Activated T-helper 17 cell treated with anti-CD3 and anti-CD28 coated beads, Interleukin-2, amount 50 U/mL, for 72 hours (primary cell): ENCODE measurements at regions not wholly inside any gene's neighbourhood (a gene's known extent, or its start where the extent isn't known, plus 50 kb on each side); places are given as distances from the start of the nearest gene placed in this dataset.
"Not testable (repeated sequence)": the region's sequence is repeated elsewhere in the genome, so short reads cannot be mapped to it uniquely, and the experiment has no call there.

Experiments used
- ATAC-seq: fragments of 150-1000 bp; cut with Tn5 transposase; replicated peaks from 2 replicates; pipeline ENCODE4 v1.10.0; 2021; ENCODE audit warnings: mild to moderate bottlenecking, moderate library complexity
- H3K27ac Mint-ChIP-seq: one replicate; pipeline ENCODE4 v1.8.0; 2022; ENCODE audit warnings: mixed read lengths
- H3K27me3 Mint-ChIP-seq: one replicate; pipeline ENCODE4 v1.8.0; 2022; ENCODE audit warnings: mixed read lengths
- H3K36me3 Mint-ChIP-seq: one replicate; pipeline ENCODE4 v1.8.0; 2022; ENCODE audit warnings: low read depth, mild to moderate bottlenecking, mixed read lengths
- H3K4me1 Mint-ChIP-seq: one replicate; pipeline ENCODE4 v1.8.0; 2022; ENCODE audit warnings: mixed read lengths
- H3K4me3 Mint-ChIP-seq: one replicate; pipeline ENCODE4 v1.8.0; 2022; ENCODE audit warnings: mild to moderate bottlenecking, mixed read lengths
- H3K9me3 Mint-ChIP-seq: one replicate; pipeline ENCODE4 v1.8.0; 2022; ENCODE audit warnings: mixed read lengths

DNA sequence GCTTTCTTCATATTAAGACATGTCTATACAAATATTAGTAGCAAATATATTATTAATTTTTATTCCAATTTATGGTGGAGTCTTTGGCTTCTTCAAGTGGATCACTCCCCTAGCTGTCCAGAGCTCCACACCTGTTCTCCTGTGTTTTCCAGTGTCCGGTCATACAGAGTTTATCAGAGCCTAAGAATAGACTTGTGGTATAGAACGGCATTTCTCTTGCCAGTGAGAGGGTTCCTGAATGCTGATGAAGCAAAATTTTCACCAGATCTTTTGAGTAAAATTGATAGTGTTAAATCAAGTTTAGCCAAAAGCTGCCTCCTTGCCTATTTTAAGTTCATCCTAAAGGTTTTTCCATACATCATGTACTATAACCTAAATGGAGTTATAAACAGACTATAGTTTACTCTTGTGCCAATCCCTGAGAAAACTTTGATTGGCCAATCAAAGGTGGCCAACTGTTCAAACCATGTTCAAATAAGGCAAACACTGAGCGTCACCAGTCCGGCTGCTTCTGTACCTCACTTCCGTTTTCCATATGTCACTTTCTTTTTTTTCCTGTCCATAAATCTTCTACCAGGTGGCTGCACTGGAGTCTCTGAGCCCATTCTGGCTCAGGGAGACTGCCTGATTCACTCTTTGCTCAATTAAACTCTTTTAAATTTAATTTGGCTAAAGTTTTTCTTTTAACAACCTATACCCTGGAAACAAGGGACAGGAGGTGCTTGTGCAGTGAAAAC, 422.7 kb upstream of the FRG2C start:
- H3K27ac Mint-ChIP-seq, H3K4me1 Mint-ChIP-seq, H3K9me3 Mint-ChIP-seq, ATAC-seq, H3K36me3 Mint-ChIP-seq, H3K4me3 Mint-ChIP-seq: not testable (repeated sequence)
- H3K27me3 Mint-ChIP-seq, result peaks cover 11% of the 10 kb centered on the region

DNA sequence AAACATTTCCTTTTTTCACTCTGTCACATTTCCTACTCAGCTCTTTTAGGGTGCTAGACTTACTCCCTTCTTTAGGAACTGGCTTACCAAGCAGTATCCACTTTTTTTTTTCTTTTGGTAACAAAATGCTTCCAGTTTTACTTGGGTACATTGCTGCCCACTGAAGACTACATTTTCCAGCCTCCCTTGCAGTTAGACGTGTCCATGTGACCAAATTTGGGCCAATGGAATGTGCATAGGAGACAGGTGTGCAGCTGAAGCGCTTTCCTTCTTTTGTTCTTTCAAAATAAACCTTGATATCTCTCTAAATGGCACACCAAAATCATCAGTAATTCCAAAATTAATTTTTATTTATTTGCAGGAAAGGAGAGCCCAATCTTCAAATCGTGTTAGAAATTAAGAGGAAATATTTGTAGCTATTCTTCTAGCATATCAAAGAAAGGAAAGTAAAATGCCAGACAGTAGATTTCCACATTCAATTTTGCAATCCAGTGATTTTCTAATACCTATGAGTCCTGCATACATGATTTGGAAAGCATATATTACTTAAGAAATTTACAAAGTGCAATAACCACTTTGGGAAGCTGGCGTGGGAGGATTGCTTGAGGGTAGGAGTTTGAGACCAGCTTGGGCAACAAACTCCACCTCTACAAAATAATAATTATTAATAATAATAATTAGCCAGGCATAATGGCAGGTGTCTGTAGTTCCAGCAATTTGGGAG, 422.0 kb upstream of the FRG2C start:
- Mint-ChIP-seq H3K27ac (no peak overlapping the region), H3K4me1 (no peaks in the 10 kb centered on the region), H3K36me3 (no peaks in the 10 kb centered on the region), H3K9me3 (no peaks in the 10 kb centered on the region), H3K4me3 (no peak overlapping the region), H3K27me3 (peaks cover 8% of the 10 kb centered on the region)
- ATAC-seq, result no peak

GRCh38 chr3:75248974-75249373, 415.2 kb upstream of the FRG2C start:
- H3K27me3 Mint-ChIP-seq, result no peaks in the 10 kb centered on the region
- no peak overlapping the region for H3K4me3 Mint-ChIP-seq
- no peaks in the 10 kb centered on the region for H3K9me3 Mint-ChIP-seq
- no peak overlapping the region for H3K27ac Mint-ChIP-seq
- H3K4me1 Mint-ChIP-seq, result peaks cover 4% of the 10 kb centered on the region
- ATAC-seq, result no peak
- no peaks in the 10 kb centered on the region for H3K36me3 Mint-ChIP-seq

GRCh38 chr3:75254685-75255084, 409.4 kb upstream of the FRG2C start:
- H3K36me3 Mint-ChIP-seq, result no peaks in the 10 kb centered on the region
- H3K9me3 Mint-ChIP-seq, result no peaks in the 10 kb centered on the region
- no peak overlapping the region for H3K4me3 Mint-ChIP-seq
- ATAC-seq, result no peak
- H3K27me3 Mint-ChIP-seq, result peaks cover 5% of the 10 kb centered on the region
- no peak overlapping the region for H3K27ac Mint-ChIP-seq
- H3K4me1 Mint-ChIP-seq, result no peaks in the 10 kb centered on the region

DNA sequence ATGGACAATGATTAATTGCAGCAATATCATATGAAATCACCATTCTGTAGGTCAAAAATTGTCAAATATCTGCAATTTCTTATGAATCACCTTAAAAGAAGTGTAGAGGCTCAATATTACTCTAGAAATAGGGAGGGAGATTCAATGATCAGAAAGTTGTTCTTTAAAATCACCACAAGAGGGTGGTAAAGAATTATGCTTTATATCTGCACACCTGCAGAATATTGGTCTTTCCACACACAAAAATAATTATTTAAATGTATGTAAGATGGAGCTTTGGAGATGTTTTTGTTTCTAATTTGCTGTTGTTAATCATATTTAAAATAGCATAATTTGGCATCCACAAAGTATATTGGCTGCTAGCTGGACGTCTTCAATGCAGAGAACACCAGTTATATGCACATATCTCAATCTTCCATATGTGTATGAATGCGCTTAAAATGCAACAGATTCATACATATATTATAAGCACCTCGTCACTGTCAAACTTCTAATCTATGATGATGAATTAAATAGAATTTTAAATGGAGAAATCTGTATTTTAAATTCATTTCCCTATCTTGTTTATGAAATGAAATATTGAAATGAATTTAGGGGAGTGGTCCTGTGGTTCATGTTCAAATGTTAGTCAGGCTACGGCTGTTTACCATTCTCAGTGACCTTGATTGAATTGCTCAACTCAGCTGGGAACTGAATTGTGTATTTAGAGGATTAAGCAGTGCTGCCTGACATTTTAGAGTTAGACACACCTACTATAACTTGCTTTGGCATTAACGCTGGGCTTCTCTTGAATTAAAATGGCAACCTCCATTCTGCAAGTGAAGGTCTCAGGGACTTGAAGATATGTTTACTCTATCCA, 405.1 kb upstream of the FRG2C start:
- not testable (repeated sequence) for H3K4me3 Mint-ChIP-seq, H3K9me3 Mint-ChIP-seq, H3K36me3 Mint-ChIP-seq

GRCh38 chr3:75260975-75261374, 403.2 kb upstream of the FRG2C start:
- not testable (repeated sequence) for H3K36me3 Mint-ChIP-seq, H3K9me3 Mint-ChIP-seq, H3K4me1 Mint-ChIP-seq, ATAC-seq, H3K27ac Mint-ChIP-seq, H3K4me3 Mint-ChIP-seq
- H3K27me3 Mint-ChIP-seq, result peaks cover 12% of the 10 kb centered on the region

More for the DNA sequence above, 405.1 kb upstream of the FRG2C start:
- not testable (repeated sequence) for H3K4me1 Mint-ChIP-seq, H3K27ac Mint-ChIP-seq, ATAC-seq
- peaks cover 12% of the 10 kb centered on the region for H3K27me3 Mint-ChIP-seq

GRCh38 chr3:75262661-75263060, 401.5 kb upstream of the FRG2C start:
- no peaks in the 10 kb centered on the region for H3K9me3 Mint-ChIP-seq
- no peak overlapping the region for H3K4me3 Mint-ChIP-seq
- H3K27ac Mint-ChIP-seq, result no peak overlapping the region
- ATAC-seq, result no peak
- peaks cover 12% of the 10 kb centered on the region for H3K27me3 Mint-ChIP-seq
- H3K4me1 Mint-ChIP-seq, result no peaks in the 10 kb centered on the region
- no peaks in the 10 kb centered on the region for H3K36me3 Mint-ChIP-seq

- Mint-ChIP-seq H3K4me1 (no peaks in the 10 kb centered on the region), H3K27ac (no peak overlapping the region), H3K27me3 (peaks cover 3% of the 10 kb centered on the region), H3K4me3 (no peak overlapping the region), H3K9me3 (no peaks in the 10 kb centered on the region), H3K36me3 (no peaks in the 10 kb centered on the region)
- no peak for ATAC-seq
Observed at GRCh38 chr3:75265897-75266296, 398.2 kb upstream of the FRG2C start.

DNA sequence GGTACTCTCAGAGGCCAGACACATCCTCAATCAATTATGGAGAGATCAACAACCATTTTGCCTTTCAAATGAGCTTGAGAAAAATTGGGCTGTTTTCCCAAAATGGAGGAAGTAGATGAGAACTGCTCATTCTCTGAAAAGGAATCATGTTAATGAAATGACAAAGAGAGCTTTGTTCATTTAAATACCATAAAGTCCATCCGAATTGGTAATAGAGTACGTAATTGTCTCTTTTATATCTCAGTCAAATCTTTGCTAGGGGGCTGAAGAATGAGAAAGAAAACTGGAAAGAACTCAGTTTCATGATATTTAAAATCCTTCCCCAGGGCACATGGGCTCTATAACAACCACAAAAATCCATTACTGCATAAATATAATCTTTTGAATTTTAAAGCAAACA, 395.6 kb upstream of the FRG2C start:
- H3K4me3 Mint-ChIP-seq, H3K36me3 Mint-ChIP-seq: not testable (repeated sequence)

GRCh38 chr3:75272237-75272636, 391.9 kb upstream of the FRG2C start:
- not testable (repeated sequence) for H3K9me3 Mint-ChIP-seq, H3K4me3 Mint-ChIP-seq, H3K36me3 Mint-ChIP-seq, H3K27me3 Mint-ChIP-seq, ATAC-seq, H3K27ac Mint-ChIP-seq, H3K4me1 Mint-ChIP-seq

More for the DNA sequence above, 395.6 kb upstream of the FRG2C start:
- not testable (repeated sequence) for ATAC-seq, H3K27ac Mint-ChIP-seq, H3K9me3 Mint-ChIP-seq, H3K4me1 Mint-ChIP-seq, H3K27me3 Mint-ChIP-seq

DNA sequence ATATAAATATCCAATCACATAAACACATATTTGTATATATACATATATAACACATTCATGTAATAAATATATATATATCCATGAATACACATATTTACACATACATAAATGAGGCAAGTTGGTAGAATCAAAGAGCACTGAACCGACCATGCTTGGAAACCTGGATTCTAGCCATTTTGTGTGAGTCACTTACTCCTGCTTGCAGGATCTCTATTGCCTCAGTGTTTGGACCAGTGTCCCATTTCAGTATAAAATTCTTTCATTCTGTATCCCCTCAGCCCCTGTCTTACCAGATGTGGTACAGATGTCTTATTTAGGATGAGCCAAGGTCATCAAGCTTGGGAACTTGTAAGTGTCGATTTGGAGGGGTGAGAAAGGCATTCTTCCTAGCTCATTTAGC, 391.4 kb upstream of the FRG2C start:
- Mint-ChIP-seq H3K27me3 (no peaks in the 10 kb centered on the region), H3K4me1 (no peaks in the 10 kb centered on the region), H3K36me3 (no peaks in the 10 kb centered on the region), H3K27ac (no peak overlapping the region), H3K4me3 (no peak overlapping the region), H3K9me3 (no peaks in the 10 kb centered on the region)
- ATAC-seq, result no peak

- H3K27ac Mint-ChIP-seq, H3K9me3 Mint-ChIP-seq, H3K4me3 Mint-ChIP-seq, H3K4me1 Mint-ChIP-seq, ATAC-seq, H3K36me3 Mint-ChIP-seq: not testable (repeated sequence)
- H3K27me3 Mint-ChIP-seq, result peaks cover 11% of the 10 kb centered on the region
Observed at GRCh38 chr3:75285531-75286148, 378.5 kb upstream of the FRG2C start.

DNA sequence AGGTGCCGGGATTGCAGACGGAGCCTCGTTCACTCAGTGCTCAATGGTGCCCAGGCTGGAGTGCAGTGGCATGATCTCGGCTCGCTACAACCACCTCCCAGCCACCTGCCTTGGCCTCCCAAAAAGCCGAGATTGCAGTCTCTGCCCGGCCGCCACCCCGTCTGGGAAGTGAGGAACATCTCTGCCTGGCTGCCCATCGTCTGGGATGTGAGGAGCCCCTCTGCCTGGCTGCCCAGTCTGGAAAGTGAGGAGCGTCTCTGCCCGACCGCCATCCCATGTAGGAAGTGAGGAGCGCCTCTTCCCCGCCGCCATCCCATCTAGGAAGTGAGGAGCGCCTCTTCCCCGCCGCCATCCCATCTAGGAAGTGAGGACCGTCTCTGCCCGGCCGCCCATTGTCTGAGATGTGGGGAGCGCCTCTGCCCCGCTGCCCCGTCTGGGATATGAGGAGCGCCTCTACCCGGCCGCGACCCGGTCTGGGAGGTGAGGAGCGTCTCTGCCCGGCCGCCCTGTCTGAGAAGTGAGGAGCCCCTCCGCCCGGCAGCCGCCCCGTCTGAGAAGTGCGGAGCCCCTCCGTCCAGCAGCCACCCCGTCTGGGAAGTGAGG, 375.1 kb upstream of the FRG2C start:
- H3K4me3 Mint-ChIP-seq, H3K9me3 Mint-ChIP-seq, ATAC-seq, H3K4me1 Mint-ChIP-seq, H3K27me3 Mint-ChIP-seq, H3K27ac Mint-ChIP-seq, H3K36me3 Mint-ChIP-seq: not testable (repeated sequence)

GRCh38 chr3:75294124-75294523, 370.0 kb upstream of the FRG2C start:
- no peaks in the 10 kb centered on the region for H3K4me1 Mint-ChIP-seq
- peaks cover 10% of the 10 kb centered on the region for H3K9me3 Mint-ChIP-seq
- no peak overlapping the region for H3K27ac Mint-ChIP-seq
- no peak for ATAC-seq
- H3K27me3 Mint-ChIP-seq, result peaks cover 3% of the 10 kb centered on the region
- H3K4me3 Mint-ChIP-seq, result no peak overlapping the region
- no peaks in the 10 kb centered on the region for H3K36me3 Mint-ChIP-seq
